ENCODE measurements at regions not wholly inside any gene's neighbourhood (a gene's known extent, or its start where the extent isn't known, plus 50 kb on each side); places are given as distances from the start of the nearest gene placed in this dataset.

DNA sequence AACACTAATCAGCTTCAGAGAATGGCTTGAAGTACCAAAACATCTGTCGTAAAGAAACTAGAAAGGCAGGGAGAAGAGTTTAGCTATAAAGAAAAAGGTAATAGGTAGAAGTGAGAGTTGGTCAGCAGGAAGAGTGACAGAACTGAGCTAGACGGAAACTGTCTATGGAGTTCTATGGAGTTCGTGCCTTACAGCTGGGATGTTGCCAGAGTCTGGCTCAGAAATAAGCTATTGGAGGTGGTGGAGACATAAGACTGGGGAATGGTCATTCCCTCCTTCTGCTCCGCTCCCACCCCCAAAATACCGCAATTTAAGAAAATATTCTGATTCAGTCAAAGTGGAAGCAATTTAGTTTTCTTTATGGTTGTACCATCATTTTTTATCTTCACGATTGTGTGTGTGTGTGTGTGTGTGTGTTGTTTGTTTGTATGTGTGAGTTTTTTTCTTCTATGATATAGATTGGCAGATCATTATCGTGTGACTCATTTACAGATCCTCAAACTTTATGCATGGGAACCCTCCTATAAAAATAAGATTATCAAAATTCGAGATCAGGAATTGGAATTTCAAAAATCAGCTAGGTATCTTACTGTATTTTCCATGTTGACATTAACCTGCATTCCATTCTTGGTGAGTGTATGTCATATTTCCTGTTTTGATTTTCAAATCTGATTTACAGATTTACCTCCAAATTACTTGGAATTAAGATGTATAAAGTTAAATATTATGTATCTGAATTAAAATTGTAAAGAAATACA is 79.0 kb downstream of the HSPA13 start:
- no peak overlapping the region for H3K14ac ChIP-seq (ENCODE audit: low read length in 2 of 2)
- no peak overlapping the region for H3K4me2 ChIP-seq (ENCODE audit: low read length, poor library complexity, severe bottlenecking)
- H4K8ac ChIP-seq (ENCODE audit: low read length): no peak overlapping the region
- H2BK15ac ChIP-seq (ENCODE audit: low read depth, poor library complexity, severe bottlenecking): no peak overlapping the region
- DNase-seq: no peak
- H3K9me3 ChIP-seq (ENCODE audit: control insufficient read depth, low read length): no peaks in the 10 kb centered on the region
- no peak overlapping the region for H3K27ac ChIP-seq (ENCODE audit: low read length, poor library complexity, severe bottlenecking)
- no peak overlapping the region for H3K4ac ChIP-seq (ENCODE audit: low read depth in 1 of 2, low read length in 2 of 2)
- H2AFZ ChIP-seq (ENCODE audit: low read depth, low read length): no peak overlapping the region
- no peaks in the 10 kb centered on the region for H3K27me3 ChIP-seq (ENCODE audit: control insufficient read depth in 1 of 2, insufficient read depth in 1 of 2, low read length in 2 of 2)
- no peaks in the 10 kb centered on the region for H3K4me1 ChIP-seq (ENCODE audit: control insufficient read depth, insufficient read depth, low read depth, low read length)
- H2BK12ac ChIP-seq (ENCODE audit: low read length in 2 of 2): no peak overlapping the region
- H3K4me3 ChIP-seq (ENCODE audit: insufficient read depth in 1 of 2, low read depth in 1 of 2, low read length in 2 of 2): no peak overlapping the region
- no peaks in the 10 kb centered on the region for H3K36me3 ChIP-seq (ENCODE audit: control insufficient read depth in 1 of 2, insufficient read depth in 2 of 2, low read depth in 1 of 2, low read length in 2 of 2)
- no peak overlapping the region for H2AK5ac ChIP-seq (ENCODE audit: low read length, severe bottlenecking)
- H4K91ac ChIP-seq (ENCODE audit: low read length): no peak overlapping the region
- no peak overlapping the region for H3K9ac ChIP-seq (ENCODE audit: low read length)
- no peak overlapping the region for H3K23ac ChIP-seq (ENCODE audit: low read length in 2 of 2)
- H3K79me1 ChIP-seq (replicated peaks; ENCODE audit: low read length, poor library complexity, severe bottlenecking): no peaks in the 10 kb centered on the region
- H3K18ac ChIP-seq (ENCODE audit: low read depth in 1 of 2, low read length in 2 of 2): no peak overlapping the region
- WGBS: 80% methylated on average over 4 of the region's 8 CpGs
- H2BK5ac ChIP-seq (ENCODE audit: low read depth, low read length, poor library complexity, severe bottlenecking): no peak overlapping the region
- no peak overlapping the region for H2BK120ac ChIP-seq (ENCODE audit: low read depth, low read length)

DNA sequence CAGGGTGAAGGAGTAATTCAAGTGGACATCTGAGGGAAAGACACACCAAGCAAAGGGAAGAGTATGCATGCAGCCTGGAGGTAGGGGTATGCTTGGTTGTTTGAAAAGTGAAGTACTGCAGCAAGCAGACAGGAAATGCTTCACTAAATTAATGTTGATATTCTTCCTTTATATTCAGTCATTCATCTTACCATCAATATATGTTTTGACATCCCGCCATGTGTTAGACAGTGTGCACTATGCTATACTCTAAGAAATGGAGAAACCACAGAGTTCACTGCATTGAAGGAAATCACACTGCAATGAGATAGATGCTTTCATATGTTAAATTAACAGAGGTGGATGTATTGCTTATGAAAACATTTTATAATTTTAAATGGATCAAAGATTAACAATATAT is 82.9 kb downstream of the HSPA13 start:
- Histone ChIP-seq H3K27ac (ENCODE audit: low read length, poor library complexity, severe bottlenecking) (no peak overlapping the region), H3K79me1 (replicated peaks; ENCODE audit: low read length, poor library complexity, severe bottlenecking) (no peaks in the 10 kb centered on the region), H3K23ac (ENCODE audit: low read length in 2 of 2) (no peak overlapping the region), H2BK120ac (ENCODE audit: low read depth, low read length) (no peak overlapping the region), H3K4me3 (ENCODE audit: insufficient read depth in 1 of 2, low read depth in 1 of 2, low read length in 2 of 2) (no peak overlapping the region), H3K36me3 (ENCODE audit: control insufficient read depth in 1 of 2, insufficient read depth in 2 of 2, low read depth in 1 of 2, low read length in 2 of 2) (no peaks in the 10 kb centered on the region), H3K4ac (ENCODE audit: low read depth in 1 of 2, low read length in 2 of 2) (no peak overlapping the region), H3K9ac (ENCODE audit: low read length) (no peak overlapping the region), H2AFZ (ENCODE audit: low read depth, low read length) (no peak overlapping the region), H2AK5ac (ENCODE audit: low read length, severe bottlenecking) (no peak overlapping the region), H2BK5ac (ENCODE audit: low read depth, low read length, poor library complexity, severe bottlenecking) (no peak overlapping the region), H3K27me3 (ENCODE audit: control insufficient read depth in 1 of 2, insufficient read depth in 1 of 2, low read length in 2 of 2) (no peaks in the 10 kb centered on the region), H3K18ac (ENCODE audit: low read depth in 1 of 2, low read length in 2 of 2) (no peak overlapping the region), H2BK15ac (ENCODE audit: low read depth, poor library complexity, severe bottlenecking) (no peak overlapping the region), H3K14ac (ENCODE audit: low read length in 2 of 2) (no peak overlapping the region), H3K9me3 (ENCODE audit: control insufficient read depth, low read length) (no peaks in the 10 kb centered on the region), H2BK12ac (ENCODE audit: low read length in 2 of 2) (no peak overlapping the region), H3K4me1 (ENCODE audit: control insufficient read depth, insufficient read depth, low read depth, low read length) (no peaks in the 10 kb centered on the region), H4K8ac (ENCODE audit: low read length) (no peak overlapping the region), H3K4me2 (ENCODE audit: low read length, poor library complexity, severe bottlenecking) (no peak overlapping the region), H4K91ac (ENCODE audit: low read length) (no peak overlapping the region)
- WGBS: no CpG with 5 or more reads among the region's 1 CpG
- DNase-seq: no peak

DNA sequence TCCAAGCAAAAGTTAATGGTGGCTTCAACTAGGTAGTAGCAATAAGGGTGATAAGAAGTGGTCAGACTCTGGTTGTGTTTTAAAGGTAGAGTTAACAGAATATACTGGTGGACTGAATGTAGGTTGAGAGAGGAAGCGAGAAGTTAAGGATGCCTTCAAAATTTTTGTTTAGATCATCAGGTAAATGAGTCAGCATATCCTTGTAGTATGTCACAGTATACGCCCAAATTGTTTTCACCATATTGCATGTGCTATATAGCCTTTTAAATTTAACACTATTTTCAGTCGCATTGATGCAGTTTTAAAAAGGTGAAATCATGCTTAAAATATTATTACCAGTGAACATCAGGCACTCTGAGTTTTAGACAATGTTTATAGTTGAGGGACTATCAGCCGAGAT is 74.6 kb downstream of the RBM11 start:
- Histone ChIP-seq H3K27ac (ENCODE audit: low read length, poor library complexity, severe bottlenecking) (no peak overlapping the region), H3K4ac (ENCODE audit: low read depth in 1 of 2, low read length in 2 of 2) (no peak overlapping the region), H3K79me1 (replicated peaks; ENCODE audit: low read length, poor library complexity, severe bottlenecking) (no peaks in the 10 kb centered on the region), H3K4me2 (ENCODE audit: low read length, poor library complexity, severe bottlenecking) (no peak overlapping the region), H3K36me3 (ENCODE audit: control insufficient read depth in 1 of 2, insufficient read depth in 2 of 2, low read depth in 1 of 2, low read length in 2 of 2) (no peaks in the 10 kb centered on the region), H3K4me3 (ENCODE audit: insufficient read depth in 1 of 2, low read depth in 1 of 2, low read length in 2 of 2) (no peak overlapping the region), H3K14ac (ENCODE audit: low read length in 2 of 2) (no peak overlapping the region), H3K27me3 (ENCODE audit: control insufficient read depth in 1 of 2, insufficient read depth in 1 of 2, low read length in 2 of 2) (no peaks in the 10 kb centered on the region), H4K91ac (ENCODE audit: low read length) (no peak overlapping the region), H2BK15ac (ENCODE audit: low read depth, poor library complexity, severe bottlenecking) (no peak overlapping the region), H2BK12ac (ENCODE audit: low read length in 2 of 2) (no peak overlapping the region), H3K4me1 (ENCODE audit: control insufficient read depth, insufficient read depth, low read depth, low read length) (no peaks in the 10 kb centered on the region), H2BK5ac (ENCODE audit: low read depth, low read length, poor library complexity, severe bottlenecking) (no peak overlapping the region), H3K9ac (ENCODE audit: low read length) (no peak overlapping the region), H3K23ac (ENCODE audit: low read length in 2 of 2) (no peak overlapping the region), H3K18ac (ENCODE audit: low read depth in 1 of 2, low read length in 2 of 2) (no peak overlapping the region), H4K8ac (ENCODE audit: low read length) (no peak overlapping the region), H2AFZ (ENCODE audit: low read depth, low read length) (no peak overlapping the region), H3K9me3 (ENCODE audit: control insufficient read depth, low read length) (no peaks in the 10 kb centered on the region), H2BK120ac (ENCODE audit: low read depth, low read length) (no peak overlapping the region), H2AK5ac (ENCODE audit: low read length, severe bottlenecking) (no peak overlapping the region)
- 71% methylated on average over 1 of the region's 4 CpGs for WGBS
- no peak for DNase-seq

DNA sequence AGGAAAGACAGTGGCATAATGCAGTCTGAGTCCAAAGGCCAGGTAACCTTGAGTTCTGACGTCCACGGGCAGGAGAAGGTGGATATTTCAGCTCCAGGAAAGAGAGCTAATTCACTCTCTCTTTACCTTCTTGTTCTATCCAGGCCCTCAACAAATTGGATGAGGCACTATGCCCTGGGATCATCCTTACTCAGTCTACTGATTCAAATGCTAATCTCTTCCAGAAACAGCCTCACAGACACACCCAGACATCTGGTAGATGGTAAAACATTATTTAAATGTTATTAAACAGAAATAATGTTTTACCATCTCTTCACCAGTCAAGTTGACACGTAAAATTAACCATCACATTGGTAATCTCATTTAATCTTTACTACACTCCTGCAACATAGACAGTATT is 73.0 kb downstream of the RBM11 start:
- Histone ChIP-seq H3K4ac (ENCODE audit: low read depth in 1 of 2, low read length in 2 of 2) (no peak overlapping the region), H3K14ac (ENCODE audit: low read length in 2 of 2) (no peak overlapping the region), H3K9me3 (ENCODE audit: control insufficient read depth, low read length) (no peaks in the 10 kb centered on the region), H3K4me3 (ENCODE audit: insufficient read depth in 1 of 2, low read depth in 1 of 2, low read length in 2 of 2) (no peak overlapping the region), H3K36me3 (ENCODE audit: control insufficient read depth in 1 of 2, insufficient read depth in 2 of 2, low read depth in 1 of 2, low read length in 2 of 2) (no peaks in the 10 kb centered on the region), H2BK5ac (ENCODE audit: low read depth, low read length, poor library complexity, severe bottlenecking) (no peak overlapping the region), H2AFZ (ENCODE audit: low read depth, low read length) (no peak overlapping the region), H2BK12ac (ENCODE audit: low read length in 2 of 2) (no peak overlapping the region), H4K91ac (ENCODE audit: low read length) (no peak overlapping the region), H2BK120ac (ENCODE audit: low read depth, low read length) (no peak overlapping the region), H3K27ac (ENCODE audit: low read length, poor library complexity, severe bottlenecking) (no peak overlapping the region), H3K4me2 (ENCODE audit: low read length, poor library complexity, severe bottlenecking) (no peak overlapping the region), H3K9ac (ENCODE audit: low read length) (no peak overlapping the region), H3K18ac (ENCODE audit: low read depth in 1 of 2, low read length in 2 of 2) (no peak overlapping the region), H4K8ac (ENCODE audit: low read length) (no peak overlapping the region), H2AK5ac (ENCODE audit: low read length, severe bottlenecking) (no peak overlapping the region), H3K23ac (ENCODE audit: low read length in 2 of 2) (no peak overlapping the region), H3K27me3 (ENCODE audit: control insufficient read depth in 1 of 2, insufficient read depth in 1 of 2, low read length in 2 of 2) (no peaks in the 10 kb centered on the region), H3K79me1 (replicated peaks; ENCODE audit: low read length, poor library complexity, severe bottlenecking) (no peaks in the 10 kb centered on the region), H3K4me1 (ENCODE audit: control insufficient read depth, insufficient read depth, low read depth, low read length) (no peaks in the 10 kb centered on the region), H2BK15ac (ENCODE audit: low read depth, poor library complexity, severe bottlenecking) (no peak overlapping the region)
- no peak for DNase-seq
- WGBS: 82% methylated on average over 3 of the region's 3 CpGs

Data from mesenchymal stem cell (in vitro differentiated cells and primary cell).